Ovary (tissue), 3 donors: ENCODE measurements at regions not wholly inside any gene's neighbourhood (a gene's known extent, or its start where the extent isn't known, plus 50 kb on each side); places are given as distances from the start of the nearest gene placed in this dataset.

Source experiments
- CTCF ChIP-seq, 3 donors: fragments of 450-650 bp in 2 of 3; fragments of 200-600 bp in 1 of 3; IDR thresholded peaks; one replicate each; pipeline versions ENCODE4 v1.5.1 to v1.8.0; 2016 to 2022; ENCODE audit warnings: antibody characterized with exemption in 3 of 3, mild to moderate bottlenecking in 1 of 3
- EP300 ChIP-seq: sonication (generic); formaldehyde crosslinking; IDR thresholded peaks from one replicate; pipeline ENCODE4 v1.6.1; 2017; ENCODE audit warnings: antibody characterized with exemption
- POLR2A ChIP-seq: fragments of 450-650 bp; IDR thresholded peaks from one replicate; pipeline ENCODE4 v1.6.1; 2017; ENCODE audit warnings: antibody characterized with exemption, mild to moderate bottlenecking, moderate library complexity
- donor health status: DM: no; HTN: no; CAD: no.

- TF ChIP-seq POLR2A, result no peak
- no peak for TF ChIP-seq CTCF (IDR thresholded peaks at IDR 0.05)
- TF ChIP-seq EP300, result no peak
Observed at GRCh38 chr7:46568420-46569132, 647.5 kb upstream of the IGFBP3 start.
